H9 (cell line): ENCODE measurements at regions not wholly inside any gene's neighbourhood (a gene's known extent, or its start where the extent isn't known, plus 50 kb on each side); places are given as distances from the start of the nearest gene placed in this dataset.
A peak's percentile ranks its signal among the peaks of the same experiment; 100 is the strongest.

ENCODE experiments used
- DNase-seq: peaks from one replicate; pipeline ENCODE4 v3.0.0-alpha.2; 2017
- H2AFZ ChIP-seq: one replicate; pipeline ENCODE4 v1.6.1; 2013; ENCODE audit warnings: mild to moderate bottlenecking, low read length, control low read depth, moderate library complexity
- H2AK5ac ChIP-seq: 2 replicates; pipeline ENCODE4 v1.6.1; 2013; ENCODE audit warnings: low read length, control low read depth, mixed read lengths; ENCODE audit not compliant: insufficient read length
- H2BK120ac ChIP-seq: one replicate; pipeline ENCODE4 v1.6.1; 2013; ENCODE audit warnings: low read depth, mild to moderate bottlenecking, low read length, control low read depth, inconsistent platforms; ENCODE audit not compliant: poor library complexity, severe bottlenecking
- H2BK12ac ChIP-seq: 2 replicates; pipeline ENCODE4 v1.6.1; 2013; ENCODE audit warnings: low read length, control low read depth, mixed read lengths, low read depth; ENCODE audit not compliant: insufficient read length
- H2BK15ac ChIP-seq: 2 replicates; pipeline ENCODE4 v1.6.1; 2013; ENCODE audit warnings: low read depth, low read length, control low read depth
- H2BK20ac ChIP-seq: one replicate; pipeline ENCODE4 v1.6.1; 2013; ENCODE audit warnings: low read depth, mild to moderate bottlenecking, low read length, control low read depth, inconsistent platforms; ENCODE audit not compliant: poor library complexity, severe bottlenecking
- H2BK5ac ChIP-seq: 2 replicates; pipeline ENCODE4 v1.6.1; 2013; ENCODE audit warnings: low read length, control low read depth, mixed read lengths; ENCODE audit not compliant: insufficient read length
- H3K14ac ChIP-seq: 2 replicates; pipeline ENCODE4 v1.6.1; 2013; ENCODE audit warnings: low read length, control low read depth; ENCODE audit not compliant: insufficient read depth
- H3K18ac ChIP-seq: 2 replicates; pipeline ENCODE4 v1.6.1; 2013; ENCODE audit warnings: low read depth, mild to moderate bottlenecking, mixed read lengths, low read length, control low read depth; ENCODE audit not compliant: insufficient read length
- H3K23ac ChIP-seq: 2 replicates; pipeline ENCODE4 v1.6.1; 2013; ENCODE audit warnings: low read length, control low read depth, mixed read lengths, low read depth; ENCODE audit not compliant: insufficient read length
- H3K23me2 ChIP-seq: 2 replicates; pipeline ENCODE4 v1.6.1; 2013; ENCODE audit warnings: low read depth, mild to moderate bottlenecking, mixed read lengths, low read length, control low read depth; ENCODE audit not compliant: insufficient read length, poor library complexity, severe bottlenecking
- H3K27ac ChIP-seq: 2 replicates; pipeline ENCODE4 v1.5.1; 2013; ENCODE audit warnings: low read length, control low read depth, mixed read lengths, low read depth; ENCODE audit not compliant: insufficient read length
- H3K27me3 ChIP-seq: 2 replicates; pipeline ENCODE4 v1.6.1; 2013; ENCODE audit warnings: low read length, control low read depth, inconsistent platforms; ENCODE audit not compliant: insufficient read depth
- H3K4ac ChIP-seq: 2 replicates; pipeline ENCODE4 v1.6.1; 2013; ENCODE audit warnings: low read depth, mild to moderate bottlenecking, control low read depth, inconsistent platforms, low read length, moderate library complexity
- H3K4me1 ChIP-seq: 2 replicates; pipeline ENCODE4 v1.6.1; 2013; ENCODE audit warnings: low read length, control low read depth, inconsistent platforms; ENCODE audit not compliant: insufficient read depth
- H3K4me2 ChIP-seq: 2 replicates; pipeline ENCODE4 v1.6.1; 2013; ENCODE audit warnings: low read length, control low read depth, mixed read lengths; ENCODE audit not compliant: insufficient read length, insufficient read depth
- H3K56ac ChIP-seq: 2 replicates; pipeline ENCODE4 v1.6.1; 2013; ENCODE audit warnings: low read depth, mild to moderate bottlenecking, mixed read lengths, low read length, control low read depth; ENCODE audit not compliant: insufficient read length
- H3K79me1 ChIP-seq: 2 replicates; pipeline ENCODE4 v1.6.1; 2013; ENCODE audit warnings: low read depth, mild to moderate bottlenecking, moderate library complexity, low read length, control low read depth, inconsistent platforms; ENCODE audit not compliant: insufficient read depth, poor library complexity, severe bottlenecking
- H3K79me2 ChIP-seq: 2 replicates; pipeline ENCODE4 v1.6.1; 2013; ENCODE audit warnings: low read length, control low read depth, inconsistent platforms; ENCODE audit not compliant: insufficient read depth
- H3K9ac ChIP-seq: 2 replicates; pipeline ENCODE4 v1.6.1; 2013; ENCODE audit warnings: low read length, control low read depth, mixed read lengths; ENCODE audit not compliant: insufficient read length; ENCODE audit errors: extremely low read depth
- H3K9me3 ChIP-seq: one replicate; pipeline ENCODE4 v1.6.1; 2013; ENCODE audit warnings: low read depth, low read length, inconsistent platforms; ENCODE audit not compliant: control insufficient read depth
- H3T11ph ChIP-seq: one replicate; pipeline ENCODE4 v1.6.1; 2013; ENCODE audit warnings: mild to moderate bottlenecking, low read length, control low read depth, inconsistent platforms
- H4K20me1 ChIP-seq: one replicate; pipeline ENCODE4 v1.6.1; 2013; ENCODE audit not compliant: control insufficient read depth, insufficient read length, insufficient read depth
- H4K5ac ChIP-seq: 2 replicates; pipeline ENCODE4 v1.6.1; 2013; ENCODE audit warnings: low read depth, mild to moderate bottlenecking, mixed read lengths, low read length, control low read depth; ENCODE audit not compliant: insufficient read length
- H4K8ac ChIP-seq: replicated peaks from 2 replicates; pipeline ENCODE4 v1.6.1; 2013; ENCODE audit warnings: low read length, control low read depth, mixed read lengths, low read depth; ENCODE audit not compliant: insufficient read length
- H4K91ac ChIP-seq: 2 replicates; pipeline ENCODE4 v1.6.1; 2013; ENCODE audit warnings: low read depth, mild to moderate bottlenecking, moderate library complexity, mixed read lengths, low read length, control low read depth; ENCODE audit not compliant: insufficient read length
- H3K27ac Mint-ChIP-seq, 3 experiments: 2 replicates in 2 of 3; 3 replicates in 1 of 3; pipeline ENCODE4 v1.8.0; 2020 to 2021; ENCODE audit warnings: mixed read lengths in 3 of 3, mild to moderate bottlenecking in 1 of 3, moderate library complexity in 1 of 3
- H3K27me3 Mint-ChIP-seq: 2 replicates; pipeline ENCODE4 v1.8.0; 2021; ENCODE audit warnings: low read depth, mild to moderate bottlenecking, moderate library complexity, mixed read lengths
- H3K36me3 Mint-ChIP-seq, 3 experiments: 2 replicates in 2 of 3; 3 replicates in 1 of 3; pipeline ENCODE4 v1.8.0; 2020 to 2021; ENCODE audit warnings: low read depth in 3 of 3, mixed read lengths in 3 of 3; ENCODE audit not compliant: insufficient read depth in 1 of 3
- H3K4me1 Mint-ChIP-seq, 2 experiments: 2 replicates each; pipeline ENCODE4 v1.8.0; 2020; ENCODE audit warnings: mixed read lengths in 2 of 2
- H3K4me3 Mint-ChIP-seq, 2 experiments: 2 replicates in 1 of 2; 3 replicates in 1 of 2; pipeline ENCODE4 v1.8.0; 2020 to 2021; ENCODE audit warnings: mild to moderate bottlenecking in 2 of 2, mixed read lengths in 2 of 2, moderate library complexity in 1 of 2
- H3K9me3 Mint-ChIP-seq, 2 experiments: 2 replicates in 1 of 2; 3 replicates in 1 of 2; pipeline ENCODE4 v1.8.0; 2020; ENCODE audit warnings: mild to moderate bottlenecking in 2 of 2, mixed read lengths in 2 of 2, moderate library complexity in 1 of 2
- WGBS: extraction: QIAGEN DNeasy Blood & Tissue Kit; methylation state at CpG from one replicate; pipeline ENCODE4 v1.1.7; 2013; ENCODE audit warnings: missing lambda C conversion rate, low lambda C conversion rate, mixed read lengths; ENCODE audit not compliant: insufficient read length; ENCODE audit errors: extremely low coverage; 5-methylcytosine and 5-hydroxymethylcytosine counted together
- TF ChIP-seq, protein P1 (sequence below): fragments of 200-600 bp; sonication (generic); conservative IDR thresholded peaks from 3 replicates; pipeline ENCODE4 v1.8.0; 2021; ENCODE audit warnings: antibody characterized with exemption, mild to moderate bottlenecking

DNA sequence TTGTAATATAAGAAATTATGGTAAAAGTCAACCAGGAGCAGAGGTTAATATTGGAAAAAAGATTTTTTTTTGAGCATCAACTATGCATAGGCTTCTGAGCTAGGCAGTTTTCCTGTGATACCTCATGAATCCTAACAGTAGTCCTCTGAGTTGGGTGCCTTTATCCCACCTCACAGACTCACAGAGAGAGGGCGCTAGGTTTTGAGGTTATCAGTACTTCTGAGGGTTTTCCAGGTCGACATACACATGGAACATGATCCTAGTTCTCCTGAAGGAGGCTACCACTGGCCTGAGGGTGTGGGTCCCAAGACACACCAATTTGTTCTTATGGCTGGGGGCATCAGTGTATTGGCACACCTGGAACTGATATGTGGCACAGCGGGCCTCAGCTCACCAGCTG, 358.8 kb upstream of the JAG1 start:
- no peaks in the 10 kb centered on the region for H3K23me2 ChIP-seq
- Mint-ChIP-seq H3K4me1 (no peaks in the 10 kb centered on the region), H3K27me3 (no peaks in the 10 kb centered on the region), H3K9me3 (no peaks in the 10 kb centered on the region; a peak in 1 of 5 replicates), H3K36me3 (no peaks in the 10 kb centered on the region), H3K4me3 (no peak overlapping the region), H3K27ac (no peak overlapping the region)
- no peak overlapping the region for H3K23ac ChIP-seq
- no peak overlapping the region for H3K4me2 ChIP-seq
- H3K4ac ChIP-seq = no peak overlapping the region
- no peak overlapping the region for H2BK120ac ChIP-seq
- no peak overlapping the region for H3K56ac ChIP-seq
- H3K27ac ChIP-seq = no peak overlapping the region
- no peaks in the 10 kb centered on the region for H4K20me1 ChIP-seq
- no peaks in the 10 kb centered on the region for H3K79me1 ChIP-seq
- no peaks in the 10 kb centered on the region for H3K79me2 ChIP-seq
- H2BK15ac ChIP-seq = no peak overlapping the region
- H4K8ac ChIP-seq = no peak overlapping the region
- no peak overlapping the region for H4K91ac ChIP-seq
- H2BK12ac ChIP-seq = no peak overlapping the region
- H2AFZ ChIP-seq = no peak overlapping the region
- TF ChIP-seq, protein P1, sequence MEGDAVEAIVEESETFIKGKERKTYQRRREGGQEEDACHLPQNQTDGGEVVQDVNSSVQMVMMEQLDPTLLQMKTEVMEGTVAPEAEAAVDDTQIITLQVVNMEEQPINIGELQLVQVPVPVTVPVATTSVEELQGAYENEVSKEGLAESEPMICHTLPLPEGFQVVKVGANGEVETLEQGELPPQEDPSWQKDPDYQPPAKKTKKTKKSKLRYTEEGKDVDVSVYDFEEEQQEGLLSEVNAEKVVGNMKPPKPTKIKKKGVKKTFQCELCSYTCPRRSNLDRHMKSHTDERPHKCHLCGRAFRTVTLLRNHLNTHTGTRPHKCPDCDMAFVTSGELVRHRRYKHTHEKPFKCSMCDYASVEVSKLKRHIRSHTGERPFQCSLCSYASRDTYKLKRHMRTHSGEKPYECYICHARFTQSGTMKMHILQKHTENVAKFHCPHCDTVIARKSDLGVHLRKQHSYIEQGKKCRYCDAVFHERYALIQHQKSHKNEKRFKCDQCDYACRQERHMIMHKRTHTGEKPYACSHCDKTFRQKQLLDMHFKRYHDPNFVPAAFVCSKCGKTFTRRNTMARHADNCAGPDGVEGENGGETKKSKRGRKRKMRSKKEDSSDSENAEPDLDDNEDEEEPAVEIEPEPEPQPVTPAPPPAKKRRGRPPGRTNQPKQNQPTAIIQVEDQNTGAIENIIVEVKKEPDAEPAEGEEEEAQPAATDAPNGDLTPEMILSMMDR = peak; percentile 52; the same call in 2 of the 3 replicates
- WGBS = no CpG with 5 or more reads among the region's 3 CpGs
- H4K5ac ChIP-seq = no peak overlapping the region
- no peaks in the 10 kb centered on the region for H3K27me3 ChIP-seq
- no peaks in the 10 kb centered on the region for H3K9me3 ChIP-seq
- H3K14ac ChIP-seq = no peak overlapping the region
- no peak overlapping the region for H3T11ph ChIP-seq
- no peak overlapping the region for H2BK20ac ChIP-seq
- no peak overlapping the region for H3K18ac ChIP-seq
- no peak overlapping the region for H3K9ac ChIP-seq
- DNase-seq = peak; percentile 38
- no peaks in the 10 kb centered on the region for H3K4me1 ChIP-seq
- no peak overlapping the region for H2AK5ac ChIP-seq
- H2BK5ac ChIP-seq = no peak overlapping the region
